NCI-H2029 treated with DMSO at 0.1 percent for 48 hours (cell line): ENCODE measurements at regions not wholly inside any gene's neighbourhood (a gene's known extent, or its start where the extent isn't known, plus 50 kb on each side); places are given as distances from the start of the nearest gene placed in this dataset.
"Not testable (repeated sequence)": the region's sequence is repeated elsewhere in the genome, so short reads cannot be mapped to it uniquely, and the experiment has no call there.

Experiments used
- DNase-seq: peaks from one replicate; lab custom pipeline; 2025; lab: John Stamatoyannopoulos, UW

DNA sequence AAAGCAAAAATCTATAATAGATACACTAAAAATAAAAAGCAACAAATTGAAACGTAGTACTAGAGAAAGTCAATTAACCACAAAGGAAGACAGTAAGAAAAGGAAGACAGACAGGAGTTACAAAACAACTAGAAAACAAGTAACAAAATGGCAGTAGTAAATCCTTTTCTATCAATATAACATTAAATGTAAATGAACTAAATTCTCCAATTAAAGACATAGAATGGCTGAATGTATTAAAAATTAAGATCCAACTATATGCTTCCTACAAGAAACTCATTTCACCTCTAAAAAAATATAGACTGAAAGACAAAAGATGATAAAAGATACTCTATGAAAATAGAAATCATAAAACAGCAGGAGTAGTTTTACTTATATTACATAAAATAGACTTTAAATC is 79.1 kb downstream of the CTH start:
- DNase-seq: no peak

DNA sequence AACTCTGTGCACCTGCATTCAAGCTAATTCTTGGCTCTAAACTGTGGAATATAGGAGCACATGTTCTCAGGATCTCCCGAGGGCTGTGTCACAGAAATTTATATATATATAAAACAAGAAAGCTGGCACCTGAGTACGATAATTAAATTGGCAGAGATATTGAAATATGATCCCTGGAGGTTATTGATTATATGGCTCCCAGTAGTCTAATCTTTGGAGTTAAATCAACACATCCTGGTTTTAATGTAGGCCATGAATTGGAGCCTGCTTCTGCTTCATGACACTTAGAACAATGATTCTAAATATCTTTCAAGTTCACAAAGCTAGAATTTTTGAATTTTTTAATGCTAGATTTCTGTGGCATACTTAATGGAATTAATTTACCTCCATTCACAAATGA is 84.3 kb downstream of the CTH start:
- peak; percentile 11 for DNase-seq

DNA sequence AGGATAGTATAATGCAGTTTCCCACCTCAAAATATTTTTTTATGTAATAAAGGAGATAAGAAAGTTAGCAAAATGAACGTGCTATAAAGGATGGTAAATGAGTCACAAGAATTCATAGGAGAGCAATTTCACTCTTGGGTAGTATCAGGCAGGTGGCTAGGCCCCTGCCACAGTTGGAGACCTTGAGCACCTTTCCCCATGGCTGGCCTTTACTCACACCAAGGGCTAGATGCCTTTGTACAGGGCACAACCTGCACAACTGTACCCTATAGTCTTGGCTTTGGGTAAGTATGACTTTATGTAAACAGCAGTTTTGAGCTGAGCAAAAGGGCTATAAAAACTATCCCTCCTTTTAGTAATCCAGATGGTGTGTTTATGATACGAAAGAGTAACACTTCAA is 85.1 kb downstream of the CTH start:
- DNase-seq: no peak

DNA sequence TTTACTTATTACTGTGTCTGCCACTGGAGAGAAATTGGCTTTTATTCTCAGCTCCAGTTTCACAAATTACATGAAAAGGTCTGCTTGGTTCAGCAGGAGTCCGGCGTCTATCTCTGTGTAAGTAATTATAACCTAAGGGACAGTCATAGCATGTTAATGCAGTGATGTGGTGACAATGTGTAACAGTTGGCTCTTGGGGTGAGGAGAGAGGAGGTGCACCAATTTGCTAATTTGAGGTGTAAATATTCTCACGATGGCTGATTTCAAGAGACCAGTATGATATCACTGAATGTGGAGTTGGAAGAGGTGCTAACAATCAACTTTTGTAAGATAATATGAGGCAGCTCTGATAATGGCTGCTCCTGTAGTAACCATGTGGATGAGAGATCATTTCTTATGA is 86.1 kb downstream of the CTH start:
- DNase-seq: no peak

DNA sequence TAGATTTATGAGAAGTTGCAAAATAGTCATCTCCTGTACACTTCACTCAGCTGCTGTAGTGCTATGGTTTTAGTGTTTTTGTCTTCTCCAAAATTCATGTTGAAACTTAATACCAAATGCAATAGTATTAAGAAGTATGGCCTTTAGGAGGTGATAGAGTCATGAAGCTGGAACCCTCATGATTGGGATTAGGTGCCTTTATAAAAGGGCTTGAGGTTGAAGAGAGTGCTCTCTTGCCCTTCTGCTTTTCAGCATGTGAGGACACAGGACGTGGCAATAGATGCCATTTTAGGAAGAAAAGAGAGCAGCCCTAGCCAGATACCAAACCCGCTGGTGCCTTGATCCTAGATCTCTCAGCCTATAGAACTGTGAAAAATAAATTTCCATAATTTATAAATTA is 87.6 kb downstream of the CTH start:
- no peak for DNase-seq

DNA sequence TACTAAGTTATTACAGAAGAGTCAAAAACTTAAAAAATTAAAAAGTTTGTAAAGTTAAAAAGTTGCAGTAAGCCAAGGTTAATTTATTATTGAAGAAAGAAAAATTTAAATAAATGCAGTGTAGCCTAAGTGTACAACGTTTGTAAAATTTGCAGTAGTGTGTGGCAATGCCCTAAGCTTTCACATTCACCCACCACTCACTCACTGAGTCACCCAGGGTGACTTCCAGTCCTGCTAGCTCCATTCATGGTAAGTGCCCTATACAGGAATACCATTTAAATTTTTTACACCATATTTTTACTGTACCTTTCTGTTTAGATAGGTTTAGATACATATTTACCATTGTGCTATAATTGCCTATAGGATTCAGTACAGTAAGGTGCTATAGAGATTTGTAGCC is 88.6 kb downstream of the CTH start:
- no peak for DNase-seq

DNA sequence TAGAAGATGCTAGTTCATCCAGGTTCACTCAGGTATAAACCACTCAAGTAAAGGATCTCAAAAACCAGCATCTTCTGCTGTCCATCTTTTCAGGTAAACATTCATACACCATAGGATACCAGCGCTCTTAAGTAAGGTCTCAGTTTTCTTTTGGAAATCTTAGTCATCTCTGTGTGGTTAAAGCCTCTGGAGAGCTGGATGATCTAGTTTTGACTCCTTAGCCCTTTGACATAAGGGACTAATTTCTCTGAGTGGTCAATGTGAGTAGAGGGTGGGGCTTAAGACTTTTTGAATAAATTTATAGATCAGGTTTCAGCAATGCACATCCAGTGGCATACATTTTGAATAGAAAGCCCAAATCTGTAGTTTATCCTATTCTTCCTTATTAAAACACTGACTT is 92.3 kb downstream of the CTH start:
- no peak for DNase-seq

DNA sequence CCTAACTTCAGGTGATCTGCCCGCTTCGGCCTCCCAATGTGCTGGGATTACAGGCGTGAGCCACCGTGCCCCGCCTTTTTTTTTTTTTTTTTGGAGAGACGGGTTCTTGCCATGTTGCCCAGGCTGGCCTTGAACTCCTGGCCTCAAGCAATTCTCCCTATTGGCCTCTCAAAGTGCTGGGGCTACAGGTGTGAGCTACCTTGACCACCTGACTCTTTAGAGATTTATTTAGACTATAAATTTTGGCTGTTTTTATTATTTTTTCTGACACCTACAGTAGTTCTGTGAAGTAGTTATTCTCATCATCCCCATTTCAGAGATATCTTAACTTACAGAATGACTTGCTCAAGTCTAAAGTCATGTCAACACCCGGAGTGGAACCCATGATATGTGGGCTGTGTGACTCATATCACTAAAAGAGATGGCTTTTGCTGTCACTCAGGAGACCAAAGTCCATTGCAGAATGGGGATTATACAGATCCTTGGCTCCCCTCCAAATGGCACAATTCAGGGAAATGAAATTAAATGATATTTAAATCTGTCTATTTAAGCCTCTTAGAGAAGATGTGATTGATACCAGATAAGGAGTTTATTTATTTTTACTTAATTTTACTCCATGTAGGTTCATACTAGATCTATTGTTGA is 93.2 kb downstream of the CTH start:
- no peak for DNase-seq

DNA sequence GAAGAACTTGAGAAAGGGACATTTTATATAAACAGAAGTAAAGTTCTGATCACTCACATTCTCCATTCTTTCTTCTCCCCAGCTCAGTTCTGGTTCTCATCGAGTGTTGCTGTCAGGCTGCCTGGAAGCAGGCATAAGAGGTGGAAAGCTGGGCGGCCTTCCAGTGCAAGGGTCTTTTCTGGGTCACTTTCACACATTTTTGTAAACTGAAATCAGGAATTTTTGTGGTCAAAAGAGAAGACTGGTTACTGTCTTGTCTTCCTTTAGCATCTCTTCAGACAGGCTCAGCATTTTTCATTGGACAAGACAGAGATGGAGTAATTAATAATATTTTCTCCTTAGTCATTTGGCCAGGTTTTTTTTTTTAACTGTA is 93.7 kb downstream of the CTH start:
- DNase-seq: no peak

DNA sequence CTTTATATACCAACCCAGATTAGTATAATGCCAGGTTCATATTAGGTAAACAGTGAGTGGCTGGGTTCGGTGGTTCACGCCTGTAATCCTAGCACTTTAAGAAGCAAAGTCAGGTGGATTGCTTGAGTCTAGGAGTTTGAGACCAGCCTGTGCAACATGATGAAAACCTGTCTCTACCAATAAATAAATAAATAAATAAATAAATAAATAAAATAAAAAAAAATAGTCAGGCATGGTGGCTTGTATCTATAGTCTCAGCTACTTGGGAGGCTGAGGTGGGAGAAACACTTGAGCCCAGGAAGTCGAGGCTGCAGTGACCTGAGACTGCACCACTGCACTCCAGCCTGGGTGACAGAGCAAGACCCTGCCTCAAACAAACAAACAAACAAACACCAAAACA is 96.9 kb downstream of the CTH start:
- not testable (repeated sequence) for DNase-seq

DNA sequence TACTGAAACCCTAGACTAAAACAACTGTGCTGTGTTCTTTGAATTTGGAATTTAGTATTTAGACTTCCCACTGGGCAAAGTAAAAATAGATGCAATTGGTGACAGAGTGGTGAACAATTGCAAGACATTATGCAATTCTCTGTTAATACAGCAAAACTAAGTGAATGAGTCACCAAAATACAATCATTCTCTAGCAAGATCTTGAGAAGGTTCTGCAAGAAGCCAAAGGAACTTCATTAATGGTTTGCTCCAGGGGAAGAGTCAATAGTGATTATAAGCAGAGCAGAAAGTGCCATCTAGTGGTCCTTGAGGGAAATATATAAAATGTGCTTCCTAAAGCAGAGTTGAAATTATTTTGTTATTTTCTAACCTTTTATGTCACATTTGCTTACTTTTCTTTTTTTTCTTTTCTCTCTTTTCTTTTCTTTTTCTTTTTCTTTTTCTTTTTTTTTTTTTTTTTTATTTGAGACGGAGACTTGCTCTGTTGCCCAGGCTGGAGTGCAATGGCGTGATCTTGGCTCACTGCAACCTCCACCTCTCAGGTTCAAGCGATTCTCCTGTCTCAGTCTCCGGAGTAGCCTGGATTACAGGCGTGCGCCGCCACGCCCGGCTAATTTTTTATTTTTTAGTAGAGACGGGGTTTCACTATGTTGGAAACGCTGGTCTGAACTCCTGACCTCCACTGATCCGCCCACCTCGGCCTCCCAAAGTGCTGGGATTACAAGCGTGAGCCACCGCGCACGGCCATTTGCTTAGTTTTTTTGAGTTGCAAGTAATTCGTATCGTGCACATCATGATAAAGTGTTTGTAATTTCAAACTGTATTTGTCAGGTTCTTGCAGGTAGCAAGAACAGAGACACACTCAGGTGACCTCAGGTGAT is 99.2 kb downstream of the CTH start:
- DNase-seq: peak; percentile 75

DNA sequence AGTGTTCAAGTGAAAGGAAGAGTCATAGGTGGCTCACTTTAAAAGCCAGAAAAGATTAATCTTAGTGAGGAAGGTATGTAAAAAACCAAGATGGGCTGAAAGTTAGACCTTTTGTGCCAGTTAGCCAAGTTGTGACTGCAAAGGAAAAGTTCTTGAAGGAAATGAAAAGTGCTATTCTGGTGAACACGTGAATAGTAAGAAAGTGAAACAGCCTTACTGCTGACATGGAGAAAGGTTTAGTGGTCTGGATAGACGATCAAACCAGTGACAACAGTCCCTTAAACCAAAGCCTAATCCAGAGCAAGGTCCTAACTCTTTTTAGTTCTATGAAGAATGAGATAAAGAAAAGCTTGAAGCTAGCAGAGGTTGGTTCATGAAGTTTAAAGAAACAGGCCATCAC is 106.4 kb downstream of the CTH start:
- DNase-seq: no peak

DNA sequence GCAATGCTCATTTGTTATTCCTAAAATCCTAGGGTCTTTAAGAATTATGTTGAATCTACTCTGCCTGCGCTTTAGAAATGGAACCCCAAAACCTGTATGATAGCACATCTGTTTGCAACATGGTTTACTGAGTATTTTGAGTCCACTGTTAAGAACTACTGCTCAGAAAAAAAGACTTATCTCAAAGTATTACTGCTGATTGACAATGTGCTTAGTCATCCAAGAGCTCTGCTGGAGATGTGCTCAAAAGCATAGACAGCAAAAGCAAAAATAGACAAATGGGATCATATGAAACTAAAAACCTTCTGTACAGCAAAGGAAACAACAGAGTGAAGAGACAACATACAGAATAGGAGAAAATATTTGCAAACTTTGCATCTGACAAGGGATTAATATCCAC is 107.0 kb downstream of the CTH start:
- no peak for DNase-seq

DNA sequence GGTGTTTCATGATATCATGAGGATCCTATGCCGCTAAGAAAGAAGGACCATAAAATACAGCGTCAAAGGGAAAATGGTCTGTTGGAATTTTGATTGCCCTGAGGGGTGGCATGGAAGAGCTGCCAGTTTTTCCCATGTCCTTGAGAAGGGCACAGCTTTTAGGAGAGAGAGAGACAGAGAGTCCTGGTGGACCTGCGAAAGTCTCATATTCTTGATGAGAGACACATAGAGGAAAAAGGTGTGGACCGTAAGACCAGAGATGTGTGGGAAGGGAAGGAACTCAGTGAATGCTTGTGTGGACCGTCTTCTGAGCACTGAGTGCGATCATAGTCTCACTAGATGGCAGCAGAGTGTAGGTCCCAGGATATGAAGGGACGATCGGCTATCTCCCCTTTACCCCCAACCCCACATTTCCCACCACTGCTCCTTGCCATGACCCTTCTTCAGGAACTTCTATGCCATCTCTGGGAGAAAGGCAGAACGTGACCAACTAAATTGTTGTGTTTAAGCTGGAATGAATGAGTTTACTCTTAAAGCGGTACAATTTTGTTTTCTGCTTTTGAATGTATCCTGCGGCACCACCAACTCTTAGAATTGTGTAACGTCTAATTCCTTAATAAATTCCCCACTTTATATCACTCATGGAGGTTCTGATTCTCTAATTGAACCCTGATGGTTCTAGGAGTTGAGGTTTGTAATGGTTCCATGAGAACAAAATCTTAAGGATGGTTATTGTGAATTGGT is 117.7 kb downstream of the CTH start:
- DNase-seq: peak; percentile 35

DNA sequence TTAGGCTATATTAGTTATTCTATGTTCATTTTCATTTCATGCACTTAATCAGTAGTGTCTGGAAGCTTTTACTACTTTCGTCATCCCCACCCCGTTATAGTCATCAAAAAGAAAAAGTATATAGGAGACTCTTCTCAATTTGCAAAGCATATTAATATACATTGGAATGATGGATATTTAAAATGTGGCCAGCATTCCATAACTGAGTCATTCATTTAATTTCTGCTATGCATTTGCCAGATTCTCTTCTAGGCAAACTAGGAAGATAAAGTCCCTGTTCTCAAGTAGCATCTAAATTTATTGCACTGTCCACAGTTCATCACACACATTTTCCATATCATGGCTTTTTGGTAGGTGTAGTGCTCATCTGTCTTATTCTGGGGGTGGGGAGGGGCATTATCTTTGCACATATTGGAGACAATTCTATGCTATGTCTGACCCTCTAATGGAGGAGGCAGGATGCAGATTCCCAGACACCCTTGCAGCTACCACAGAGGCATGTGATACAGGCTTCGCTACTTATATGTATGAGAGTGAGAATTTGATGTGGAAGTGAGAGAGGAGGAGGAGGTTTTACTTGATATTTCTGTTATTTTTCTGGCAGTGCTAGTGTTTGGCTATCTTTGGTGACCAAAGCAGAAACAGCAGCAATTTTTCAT is 125.8 kb downstream of the CTH start:
- DNase-seq: no peak

DNA sequence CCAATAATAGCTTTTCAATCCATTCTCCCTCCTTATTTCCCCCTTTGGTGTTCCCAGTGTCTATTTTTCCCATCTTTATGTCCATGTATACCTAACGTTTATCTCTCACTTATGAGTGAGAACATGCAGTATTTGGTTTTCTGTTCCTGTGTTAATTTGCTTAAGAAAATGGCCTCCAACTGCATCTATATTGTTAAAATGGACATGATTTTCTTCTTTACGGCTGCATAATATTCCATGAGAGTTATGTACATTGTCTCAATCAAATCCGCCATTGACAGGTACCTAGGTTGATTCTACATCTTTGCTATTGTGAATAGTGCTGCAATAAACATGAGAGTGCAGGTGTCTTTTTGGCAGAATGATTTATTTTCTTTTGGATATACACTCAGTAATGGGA is 126.7 kb downstream of the CTH start:
- no peak for DNase-seq

DNA sequence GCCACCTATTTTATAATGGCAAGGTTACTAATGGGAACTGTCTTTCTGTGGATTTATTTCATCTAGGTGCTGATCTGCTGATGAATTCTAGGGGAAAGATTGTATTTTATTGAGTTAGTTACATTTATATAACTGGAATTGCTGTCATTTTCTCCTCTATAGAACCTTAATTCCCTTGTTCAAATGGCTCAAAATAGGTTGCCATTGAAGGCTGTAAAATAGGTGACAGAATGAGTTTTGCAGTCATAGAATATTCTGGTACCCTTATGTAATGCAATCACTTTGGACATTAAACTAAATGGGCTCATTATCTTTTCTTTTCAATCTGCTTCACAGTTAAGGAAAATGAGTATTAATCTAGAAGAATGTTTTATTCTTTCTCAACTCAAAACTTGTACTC is 131.0 kb downstream of the CTH start:
- no peak for DNase-seq

DNA sequence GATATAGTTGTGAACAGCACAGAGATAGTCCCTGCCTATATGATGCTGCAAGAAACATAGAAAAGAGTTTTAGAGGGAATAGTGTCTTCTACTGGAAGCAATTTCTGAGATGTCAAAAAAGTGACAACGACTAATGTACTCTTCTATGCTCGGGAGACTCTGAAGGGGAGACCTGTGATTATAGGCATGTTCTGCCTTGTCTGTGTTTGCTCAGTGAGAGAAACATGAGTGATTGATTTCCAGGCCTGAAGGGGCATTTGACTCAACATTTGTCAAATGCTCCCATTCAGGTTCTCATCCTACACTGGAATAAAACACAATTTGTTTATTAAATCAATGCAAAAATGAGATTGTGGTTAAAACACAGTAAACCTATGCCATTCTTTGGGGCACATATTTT is 131.8 kb downstream of the CTH start:
- DNase-seq: no peak

DNA sequence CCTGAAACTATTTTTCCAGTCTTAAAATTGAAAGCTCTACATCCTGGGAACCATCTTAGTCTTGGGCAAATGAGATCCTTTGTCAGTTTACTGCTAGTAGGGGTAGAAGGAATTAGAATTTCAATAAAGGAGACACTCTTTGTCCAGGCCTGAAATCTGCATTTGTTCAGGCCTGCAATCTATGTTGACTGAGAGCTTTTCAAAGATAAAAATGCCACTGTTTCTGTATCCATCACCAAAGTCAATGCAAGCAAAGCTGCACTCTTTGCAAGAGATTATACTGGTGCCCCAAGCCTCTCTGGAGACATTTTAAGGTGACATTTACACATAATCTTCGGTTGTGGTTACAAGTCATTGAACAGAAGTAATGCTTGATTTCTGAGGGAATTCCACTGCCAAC is 135.7 kb downstream of the CTH start:
- no peak for DNase-seq

DNA sequence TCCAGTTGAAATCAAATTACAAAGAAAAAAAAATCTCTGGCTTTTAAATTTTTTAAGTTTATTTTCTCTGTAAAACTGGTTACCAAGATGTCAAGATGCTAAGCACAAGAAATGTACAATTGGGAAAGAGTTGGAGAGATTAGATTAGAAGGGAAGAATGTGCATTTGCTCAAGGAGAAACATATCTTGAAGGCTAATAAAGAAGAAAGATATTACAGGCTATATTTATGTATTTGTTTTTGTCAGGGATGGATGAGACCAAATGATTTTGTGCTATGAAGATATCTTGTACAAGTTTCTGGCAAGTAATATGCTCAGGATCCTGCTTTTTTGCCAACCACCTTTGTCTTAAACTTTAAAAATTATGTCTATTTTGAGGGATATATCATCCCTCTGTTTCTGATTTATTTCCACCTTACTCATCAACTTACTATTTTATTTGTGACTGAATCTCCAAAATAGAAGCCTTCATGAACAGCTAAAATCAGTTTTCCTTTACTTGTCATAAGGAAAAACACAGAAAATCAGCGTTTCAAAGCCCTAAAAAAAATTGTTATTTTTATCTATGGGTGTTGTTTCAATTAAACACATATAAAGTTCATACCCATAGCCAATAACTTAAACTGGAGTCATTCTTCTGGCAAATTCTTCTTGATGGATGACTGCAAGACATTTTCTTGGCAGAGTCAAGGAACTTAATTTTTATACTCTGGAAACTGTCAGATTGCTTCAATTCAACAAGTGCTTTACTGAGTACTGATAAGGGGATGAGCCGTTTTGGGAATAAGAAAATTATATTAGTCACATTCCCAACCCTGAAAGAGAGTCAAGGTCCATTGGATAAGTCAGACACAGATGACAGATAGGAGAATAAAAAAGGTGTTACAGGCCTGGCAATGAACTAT is 141.8 kb downstream of the CTH start:
- no peak for DNase-seq

DNA sequence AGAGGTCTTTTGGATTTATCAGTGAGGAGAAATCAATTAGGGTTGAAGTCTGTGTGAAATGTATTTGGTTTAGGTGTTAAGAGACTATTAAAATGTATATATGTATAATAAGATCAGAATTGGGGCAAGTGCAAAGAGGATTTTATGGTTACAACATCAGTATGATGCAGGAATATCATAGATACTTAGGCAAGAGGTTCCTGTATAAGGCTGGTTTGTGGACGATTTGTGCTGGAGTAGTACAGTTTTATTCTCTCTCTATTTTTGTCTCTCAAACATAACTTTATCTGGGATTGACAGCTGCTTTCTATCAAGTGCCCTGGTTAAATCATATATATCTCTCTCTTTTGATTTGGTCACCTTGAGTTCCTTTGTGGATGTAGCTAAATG is 142.5 kb downstream of the CTH start:
- DNase-seq: no peak

DNA sequence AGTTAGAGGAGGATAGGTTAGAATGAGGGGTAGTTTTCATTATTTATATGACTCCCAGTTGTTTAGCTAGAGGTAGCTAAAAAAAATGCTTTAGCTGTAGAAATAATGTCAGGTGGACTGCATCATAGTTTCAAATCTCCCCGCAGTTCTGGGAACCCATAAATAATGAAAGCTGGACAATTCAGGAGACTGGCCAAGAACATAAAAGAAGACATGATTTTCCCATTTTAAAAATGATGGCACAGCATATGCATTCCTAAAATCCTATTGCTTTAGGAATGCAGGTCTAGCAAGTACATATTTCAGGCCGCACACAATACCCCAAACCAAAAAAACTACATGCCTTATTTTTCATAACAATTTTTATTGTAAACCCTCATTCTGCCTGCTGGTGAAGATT is 143.3 kb downstream of the CTH start:
- no peak for DNase-seq
